ENCODE measurements at regions not wholly inside any gene's neighbourhood (a gene's known extent, or its start where the extent isn't known, plus 50 kb on each side); places are given as distances from the start of the nearest gene placed in this dataset.

GRCh38 chrX:23513121-23513520 is 154.2 kb upstream of the PRDX4 start (continued):
- TF ChIP-seq KLF5 (IDR thresholded peaks at IDR 0.05; ENCODE audit: partially characterized antibody) (no peak), TCF12 (IDR thresholded peaks at IDR 0.05; ENCODE audit: low read depth, low read length) (no peak), FOXM1 (IDR thresholded peaks at IDR 0.05; ENCODE audit: low read depth, low read length) (no peak)

- FAIRE-seq = no peak
These were observed 153.2 kb upstream of the PRDX4 start for GRCh38 chrX:23514082-23514481.

DNA sequence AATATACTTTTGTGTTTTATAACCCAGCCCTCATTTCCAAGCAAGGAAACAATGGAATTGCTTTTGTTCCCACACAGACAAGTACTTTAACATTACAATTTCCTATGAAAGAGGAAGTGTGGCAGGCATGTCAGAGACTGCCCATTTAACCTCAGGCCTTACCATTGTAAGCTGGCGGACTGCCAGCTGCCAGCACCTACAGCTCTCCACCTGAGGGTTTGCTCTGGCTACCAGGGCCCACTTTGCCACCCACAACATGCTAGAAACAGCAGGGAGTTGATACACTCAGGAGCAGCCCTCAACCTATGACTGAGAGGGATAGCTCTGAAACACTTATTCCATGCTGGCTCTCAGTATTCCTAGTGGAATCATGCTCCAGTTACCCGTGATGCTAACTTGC is 152.3 kb upstream of the PRDX4 start:
- in situ Hi-C loops (cut with MboI) = no loop called here
- FAIRE-seq (no peak), ATAC-seq (peak; percentile 64), DNase-seq (ENCODE audit: low read depth, low spot score) (no peak)
- Histone ChIP-seq H3K27me3 (replicated peaks in 1 of 2; ENCODE audit: control insufficient read depth in 2 of 2, insufficient read depth in 2 of 2, low read length in 1 of 2) (no peaks in the 10 kb centered on the region), H3K9ac (ENCODE audit: control insufficient read depth, insufficient read depth, low read length) (no peak overlapping the region), H2AFZ (ENCODE audit: control insufficient read depth, low read depth, low read length) (no peak overlapping the region), H3K9me3 (replicated peaks; ENCODE audit: control insufficient read depth, insufficient read depth, low read length) (no peaks in the 10 kb centered on the region), H3K4me1 (ENCODE audit: control insufficient read depth, insufficient read depth, low read length) (no peaks in the 10 kb centered on the region), H3K79me2 (ENCODE audit: control insufficient read depth, insufficient read depth, low read length) (no peaks in the 10 kb centered on the region), H3K36me3 (ENCODE audit: control insufficient read depth in 2 of 2, insufficient read depth in 2 of 2, low read length in 1 of 2) (no peaks in the 10 kb centered on the region), H3K4me3 (no peak overlapping the region), H3K27ac (ENCODE audit: control insufficient read depth, insufficient read depth) (no peak overlapping the region), H3K4me2 (ENCODE audit: control insufficient read depth, insufficient read depth) (no peak overlapping the region), H4K20me1 (ENCODE audit: control insufficient read depth, insufficient read depth) (no peaks in the 10 kb centered on the region)
- ChIA-PET SMC1A (ENCODE audit: uncharacterized antibody, unreplicated experiment) (interaction anchor here (1.2 kb wide), 1 partner anchor 10 kb away, joined by 3 read pairs; no protein-coding TSS in a partner anchor), CTCF (no interaction called here), RAD21 (ENCODE audit: unreplicated experiment) (no interaction called here), POLR2A (no interaction called here)
- WGBS (ENCODE audit: insufficient coverage, insufficient replicate concordance, low lambda C conversion rate, missing lambda C conversion rate) = 18% methylated on average over 2 of the region's 2 CpGs
- BruUV-seq (replicated peaks) = no TSS peak
- intact Hi-C loops (cut with micrococcal nuclease; ENCODE audit: unreplicated experiment) = no loop called here
- TF ChIP-seq MYC (IDR thresholded peaks at IDR 0.05; ENCODE audit: insufficient read depth, insufficient read length, insufficient replicate concordance, low read length, severe bottlenecking) (no peak), POLR2AphosphoS5 (IDR thresholded peaks at IDR 0.05; ENCODE audit: low read length) (no peak), ZBTB4 (CRISPR knock-in tag; IDR thresholded peaks at IDR 0.05) (no peak), SPI1 (IDR thresholded peaks at IDR 0.05; ENCODE audit: borderline replicate concordance, insufficient read depth, low read depth, low read length) (peak; percentile 21; the same call in 1 of the 2 replicates), PAX5 (IDR thresholded peaks at IDR 0.05; ENCODE audit: borderline replicate concordance, low read depth, low read length) (no peak)

More at GRCh38 chrX:23514082-23514481, 153.2 kb upstream of the PRDX4 start:
- POLR2A ChIA-PET = no interaction called here
- CTCF ChIA-PET = no interaction called here
- Histone ChIP-seq H3K36me3 (ENCODE audit: control insufficient read depth in 2 of 2, insufficient read depth in 2 of 2, low read length in 1 of 2) (no peaks in the 10 kb centered on the region), H4K20me1 (ENCODE audit: control insufficient read depth, insufficient read depth) (no peaks in the 10 kb centered on the region), H3K27me3 (replicated peaks in 1 of 2; ENCODE audit: control insufficient read depth in 2 of 2, insufficient read depth in 2 of 2, low read length in 1 of 2) (no peaks in the 10 kb centered on the region), H3K79me2 (ENCODE audit: control insufficient read depth, insufficient read depth, low read length) (no peaks in the 10 kb centered on the region), H3K4me2 (ENCODE audit: control insufficient read depth, insufficient read depth) (no peak overlapping the region), H3K27ac (ENCODE audit: control insufficient read depth, insufficient read depth) (no peak overlapping the region), H3K4me1 (ENCODE audit: control insufficient read depth, insufficient read depth, low read length) (no peaks in the 10 kb centered on the region), H3K9me3 (replicated peaks; ENCODE audit: control insufficient read depth, insufficient read depth, low read length) (no peaks in the 10 kb centered on the region), H2AFZ (ENCODE audit: control insufficient read depth, low read depth, low read length) (no peak overlapping the region), H3K4me3 (no peak overlapping the region), H3K9ac (ENCODE audit: control insufficient read depth, insufficient read depth, low read length) (no peak overlapping the region)
- ATAC-seq (no peak), DNase-seq (ENCODE audit: low read depth, low spot score) (no peak)
- RAD21 ChIA-PET (ENCODE audit: unreplicated experiment) = no interaction called here
- in situ Hi-C loops (cut with MboI) = no loop called here
- TF ChIP-seq, protein P1, sequence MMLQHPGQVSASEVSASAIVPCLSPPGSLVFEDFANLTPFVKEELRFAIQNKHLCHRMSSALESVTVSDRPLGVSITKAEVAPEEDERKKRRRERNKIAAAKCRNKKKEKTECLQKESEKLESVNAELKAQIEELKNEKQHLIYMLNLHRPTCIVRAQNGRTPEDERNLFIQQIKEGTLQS (IDR thresholded peaks at IDR 0.05; ENCODE audit: borderline replicate concordance, extremely low read depth, low read depth, low read length) = no peak
- TF ChIP-seq GABPA (IDR thresholded peaks at IDR 0.05; ENCODE audit: low read depth) (no peak), MEF2B (IDR thresholded peaks at IDR 0.05; ENCODE audit: partially characterized antibody, poor library complexity, severe bottlenecking) (no peak)
- BruUV-seq (replicated peaks) = no TSS peak
- 31% methylated on average over 2 of the region's 2 CpGs for WGBS (ENCODE audit: insufficient coverage, insufficient replicate concordance, low lambda C conversion rate, missing lambda C conversion rate)
- SMC1A ChIA-PET (ENCODE audit: uncharacterized antibody, unreplicated experiment) = interaction anchor here (1.2 kb wide), 1 partner anchor 9 kb away, joined by 3 read pairs; no protein-coding TSS in a partner anchor
- intact Hi-C loops (cut with micrococcal nuclease; ENCODE audit: unreplicated experiment) = no loop called here
